NT2/D1 (cell line): ENCODE measurements at regions not wholly inside any gene's neighbourhood (a gene's known extent, or its start where the extent isn't known, plus 50 kb on each side); places are given as distances from the start of the nearest gene placed in this dataset.

Source experiments
- DNase-seq: peaks from one replicate; pipeline ENCODE4 v3.0.0-alpha.2; 2011; ENCODE audit warnings: low read depth, low spot score
- H3K27me3 ChIP-seq: 2 replicates; pipeline ENCODE4 v1.6.0; 2011; ENCODE audit warnings: mild to moderate bottlenecking; ENCODE audit not compliant: insufficient read length, insufficient read depth
- H3K36me3 ChIP-seq: 2 replicates; pipeline ENCODE4 v1.6.1; 2011; ENCODE audit warnings: mild to moderate bottlenecking, low read length, mixed read lengths; ENCODE audit not compliant: insufficient read depth, insufficient read length
- H3K4me1 ChIP-seq: 2 replicates; pipeline ENCODE4 v1.5.1; 2011; ENCODE audit not compliant: insufficient read depth, insufficient read length
- H3K4me3 ChIP-seq: 2 replicates; pipeline ENCODE4 v1.5.1; 2011; ENCODE audit warnings: low read depth; ENCODE audit not compliant: insufficient read length
- H3K9ac ChIP-seq: 2 replicates; pipeline ENCODE4 v1.6.0; 2011; ENCODE audit warnings: low read depth; ENCODE audit not compliant: insufficient read length
- H3K9me3 ChIP-seq: 2 replicates; pipeline ENCODE4 v1.5.1; 2011; ENCODE audit warnings: mild to moderate bottlenecking, low read length; ENCODE audit not compliant: insufficient read depth
- SUZ12 ChIP-seq: IDR thresholded peaks from 2 replicates; pipeline ENCODE4 v1.6.1; 2011; ENCODE audit not compliant: insufficient read length, insufficient read depth; ENCODE audit errors: extremely low read depth
- YY1 ChIP-seq: IDR thresholded peaks from 2 replicates; pipeline ENCODE4 v1.6.1; 2011; ENCODE audit not compliant: insufficient read length, insufficient read depth
- ZNF274 ChIP-seq: IDR thresholded peaks from 2 replicates; pipeline ENCODE4 v1.6.1; 2011; ENCODE audit warnings: mild to moderate bottlenecking, low read depth, low read length

DNA sequence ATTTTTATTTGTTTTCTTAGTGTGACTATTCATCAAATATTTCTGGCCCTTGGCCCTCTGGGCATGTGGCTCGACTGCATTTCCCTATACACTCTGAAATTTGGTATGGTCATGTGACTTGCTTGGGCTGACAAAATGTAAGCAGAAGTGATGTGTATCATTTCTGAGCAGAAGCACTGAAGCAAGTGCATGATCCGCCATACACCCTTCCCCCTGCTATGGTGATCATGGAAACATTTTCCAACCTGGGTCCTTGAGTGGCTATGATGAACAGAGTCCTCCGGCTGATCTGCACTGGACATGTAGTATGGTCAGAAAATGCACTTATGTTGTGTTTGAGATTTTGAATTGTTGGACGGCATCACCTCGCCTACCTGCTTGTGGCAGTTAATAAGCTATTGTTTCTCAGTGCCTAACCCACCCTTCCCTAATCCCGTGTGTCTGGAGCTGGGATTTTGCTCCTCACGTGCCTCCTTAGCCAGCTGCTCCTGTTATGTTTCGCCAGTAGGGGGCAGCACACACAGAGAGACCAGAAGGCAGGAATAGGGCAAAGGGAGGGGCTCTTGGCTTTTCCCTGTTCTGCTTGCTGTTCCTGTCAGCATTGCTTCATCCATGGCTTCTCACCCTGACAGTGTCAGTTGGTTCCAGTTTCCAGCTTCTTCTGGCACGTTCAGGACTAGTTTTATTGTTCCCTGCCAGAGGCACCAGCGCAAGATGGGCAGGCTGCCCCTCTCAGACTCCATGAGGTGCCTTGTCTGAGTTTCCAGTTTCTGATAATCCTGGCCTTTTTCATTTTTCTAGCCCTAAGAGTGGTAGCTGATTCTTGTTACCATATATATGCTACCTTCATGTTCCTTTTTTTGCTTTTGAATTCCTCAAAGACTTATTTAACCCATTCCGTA lies 207.4 kb downstream of the ARL6IP6 start:
- Histone ChIP-seq H3K9me3 (peaks cover 8% of the 10 kb centered on the region), H3K27me3 (no peaks in the 10 kb centered on the region), H3K4me1 (peaks cover 2% of the 10 kb centered on the region), H3K9ac (no peak overlapping the region), H3K36me3 (no peaks in the 10 kb centered on the region), H3K4me3 (no peak overlapping the region)
- peak; percentile 82 for DNase-seq
- no peak for TF ChIP-seq SUZ12

DNA sequence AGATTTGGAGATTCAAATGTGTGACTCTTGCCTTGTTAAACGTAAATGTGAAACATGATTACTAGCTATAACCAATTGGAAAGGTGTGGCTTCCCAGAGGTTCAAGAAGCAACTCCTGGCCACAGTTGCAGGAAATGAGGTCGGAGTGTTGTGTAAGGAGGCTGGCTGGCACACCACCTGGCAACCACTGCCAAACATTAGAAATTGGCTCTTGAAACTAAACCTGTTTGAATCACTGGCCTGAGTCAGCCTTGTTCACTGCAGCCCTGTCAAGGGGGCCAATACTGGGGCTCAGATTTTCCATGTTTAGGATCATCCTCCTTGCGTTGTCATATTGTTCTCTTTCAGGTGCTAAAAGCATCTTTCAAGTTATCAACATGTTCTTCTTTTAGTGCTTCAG lies 206.3 kb downstream of the ARL6IP6 start:
- no peak for DNase-seq
- Histone ChIP-seq H3K9me3 (peaks cover 4% of the 10 kb centered on the region), H3K4me3 (no peak overlapping the region), H3K27me3 (no peaks in the 10 kb centered on the region), H3K36me3 (no peaks in the 10 kb centered on the region), H3K9ac (no peak overlapping the region), H3K4me1 (peaks cover 2% of the 10 kb centered on the region)
- no peak for TF ChIP-seq SUZ12
- TF ChIP-seq YY1, result no peak
- no peak for TF ChIP-seq ZNF274

DNA sequence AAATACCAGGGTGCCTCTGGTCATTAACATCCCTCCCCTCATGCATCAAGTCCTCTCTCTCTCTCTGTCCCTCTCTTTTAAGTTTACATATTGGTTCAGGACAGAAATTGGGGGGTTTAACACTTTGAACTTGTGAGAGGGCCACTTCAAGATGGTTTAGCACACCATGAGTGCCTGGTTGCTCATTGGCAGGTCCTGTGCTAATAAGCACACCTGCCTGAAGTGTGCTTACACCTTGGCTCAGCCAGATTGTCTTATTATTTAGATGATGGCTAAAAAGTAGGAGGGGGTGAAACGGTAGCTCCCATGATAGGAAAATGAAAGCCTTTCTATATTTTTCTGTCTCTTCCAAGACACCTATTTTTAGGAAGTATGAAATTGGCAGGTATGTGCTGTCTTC lies 205.8 kb downstream of the ARL6IP6 start:
- Histone ChIP-seq H3K36me3 (no peaks in the 10 kb centered on the region), H3K4me1 (peaks cover 2% of the 10 kb centered on the region), H3K9ac (no peak overlapping the region), H3K4me3 (no peak overlapping the region), H3K27me3 (no peaks in the 10 kb centered on the region), H3K9me3 (no peaks in the 10 kb centered on the region)
- no peak for TF ChIP-seq ZNF274
- no peak for TF ChIP-seq SUZ12
- no peak for TF ChIP-seq YY1
- no peak for DNase-seq

DNA sequence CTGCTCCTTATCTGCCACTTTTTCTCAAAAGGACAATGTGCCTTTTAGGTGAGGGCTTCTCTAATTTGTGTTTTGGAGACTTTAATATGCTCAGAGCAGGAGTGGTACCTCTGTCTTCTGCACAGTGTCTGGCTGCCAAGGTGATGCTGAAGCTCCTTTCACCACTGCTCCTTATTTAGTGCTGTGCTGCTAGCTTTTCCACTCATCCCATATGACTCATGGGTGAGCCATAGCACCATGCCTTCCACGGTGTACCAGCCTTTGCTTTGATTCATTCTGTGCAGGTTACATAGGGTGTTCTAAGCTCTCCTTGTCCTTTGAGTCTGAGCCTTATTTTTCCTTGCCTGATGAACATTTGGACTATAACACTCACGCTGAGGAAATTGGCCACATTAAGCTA lies 202.4 kb downstream of the ARL6IP6 start:
- Histone ChIP-seq H3K4me1 (peaks cover 2% of the 10 kb centered on the region), H3K27me3 (no peaks in the 10 kb centered on the region), H3K9me3 (no peaks in the 10 kb centered on the region), H3K36me3 (no peaks in the 10 kb centered on the region), H3K4me3 (no peak overlapping the region), H3K9ac (no peak overlapping the region)
- TF ChIP-seq YY1 (no peak), ZNF274 (no peak), SUZ12 (no peak)
- DNase-seq, result no peak

DNA sequence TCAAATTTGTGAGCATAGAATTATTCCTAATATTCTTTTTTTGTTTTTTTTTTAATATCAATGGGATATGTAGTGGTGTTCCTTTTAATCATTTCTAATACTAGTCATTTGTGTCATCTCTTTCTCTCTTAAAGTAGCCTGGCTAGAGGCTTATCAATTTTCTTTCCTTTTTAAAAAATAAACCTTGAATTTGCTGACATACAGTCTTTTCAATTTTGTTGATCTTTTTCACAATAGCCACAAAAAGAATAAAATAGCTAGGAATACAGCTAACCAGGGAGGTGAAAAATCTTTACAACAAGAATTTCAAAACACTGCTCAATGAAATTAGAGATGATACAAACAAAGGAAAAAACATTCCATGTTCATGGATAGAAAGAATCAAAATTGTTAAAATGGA lies 192.6 kb downstream of the ARL6IP6 start:
- Histone ChIP-seq H3K4me1 (no peaks in the 10 kb centered on the region), H3K36me3 (no peaks in the 10 kb centered on the region), H3K9ac (no peak overlapping the region), H3K4me3 (no peak overlapping the region), H3K27me3 (no peaks in the 10 kb centered on the region), H3K9me3 (no peaks in the 10 kb centered on the region)
- TF ChIP-seq SUZ12 (no peak), YY1 (no peak), ZNF274 (no peak)
- no peak for DNase-seq

DNA sequence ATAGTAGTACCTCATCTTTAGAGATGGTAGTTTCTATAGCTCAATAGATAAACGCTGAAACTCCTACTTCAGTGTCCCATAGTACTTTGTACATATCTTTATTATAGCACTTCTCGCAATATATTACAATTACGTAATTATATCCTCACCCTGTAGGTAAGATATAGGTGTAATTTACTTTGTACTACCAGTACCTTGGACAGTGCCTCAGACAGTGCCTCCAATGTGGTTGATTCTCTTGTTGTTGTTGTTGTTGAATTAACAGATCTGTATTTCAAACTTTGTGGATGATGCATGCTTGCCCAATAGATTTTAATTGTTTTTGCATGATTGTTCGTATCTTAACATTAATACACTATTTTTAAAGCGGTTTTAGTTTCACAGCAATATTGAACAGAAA lies 188.6 kb downstream of the ARL6IP6 start:
- H3K9me3 ChIP-seq, result no peaks in the 10 kb centered on the region
- H3K36me3 ChIP-seq, result no peaks in the 10 kb centered on the region
- no peak overlapping the region for H3K4me3 ChIP-seq
- H3K9ac ChIP-seq, result no peak overlapping the region
- TF ChIP-seq SUZ12 (no peak), ZNF274 (no peak), YY1 (no peak)
- no peaks in the 10 kb centered on the region for H3K27me3 ChIP-seq
- no peaks in the 10 kb centered on the region for H3K4me1 ChIP-seq
- no peak for DNase-seq

DNA sequence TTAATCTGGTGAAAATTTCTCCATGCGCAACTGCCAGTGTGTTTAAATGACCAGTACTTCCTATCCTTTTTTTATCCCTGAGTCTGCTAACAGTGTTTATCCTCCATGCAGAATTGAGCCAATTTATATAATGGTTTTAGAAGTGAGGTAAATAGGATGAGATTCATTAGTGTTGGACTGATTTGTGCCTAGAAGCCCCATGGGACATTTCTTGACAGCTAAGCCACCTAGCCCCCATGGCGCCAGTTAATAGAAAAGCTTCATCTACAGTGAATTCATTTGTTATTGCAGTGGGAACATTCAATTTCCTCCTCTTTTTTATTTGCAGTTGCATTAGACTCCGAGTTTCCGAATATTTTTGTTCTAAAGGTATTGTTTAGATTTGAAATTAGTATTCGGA lies 175.6 kb downstream of the ARL6IP6 start:
- H3K4me1 ChIP-seq, result no peaks in the 10 kb centered on the region
- no peak for DNase-seq
- H3K9me3 ChIP-seq, result no peaks in the 10 kb centered on the region
- H3K9ac ChIP-seq, result no peak overlapping the region
- no peak for TF ChIP-seq YY1
- no peak for TF ChIP-seq ZNF274
- no peak for TF ChIP-seq SUZ12
- H3K27me3 ChIP-seq, result no peaks in the 10 kb centered on the region
- no peak overlapping the region for H3K4me3 ChIP-seq
- no peaks in the 10 kb centered on the region for H3K36me3 ChIP-seq
